H1 (cell line): ENCODE measurements at regions not wholly inside any gene's neighbourhood (a gene's known extent, or its start where the extent isn't known, plus 50 kb on each side); places are given as distances from the start of the nearest gene placed in this dataset.

ENCODE experiments used
- CTCF ChIA-PET: fragments of 300-600 bp; sonication (Branson Sonifier 250); formaldehyde crosslinking; loops from one replicate; lab custom pipeline; 2021; ENCODE audit not compliant: partially characterized antibody; lab: Charles Lee
- POLR2A ChIA-PET: fragments of 300-600 bp; sonication (Branson Sonifier 250); formaldehyde crosslinking; loops from one replicate; lab custom pipeline; 2021; ENCODE audit warnings: inconsistent platforms; ENCODE audit not compliant: partially characterized antibody; lab: Charles Lee
- DNase-seq, 2 experiments: peaks; one replicate each; pipeline versions ENCODE4 v3.0.0 to v3.0.0-alpha.2; 2010 to 2022; ENCODE audit warnings: low spot score in 2 of 2, low read depth in 1 of 2, mixed read lengths in 1 of 2
- FAIRE-seq: peaks from 2 replicates; lab custom pipeline; 2011; peaks lifted over from hg19 to GRCh38; lab: Jason Lieb, UNC
- H2AFZ ChIP-seq: 2 replicates; pipeline ENCODE4 v1.8.1; 2012; ENCODE audit warnings: low read length, inconsistent platforms
- H2AK5ac ChIP-seq: 2 replicates; pipeline ENCODE4 v1.6.1; 2013; ENCODE audit warnings: low read depth, low read length
- H2BK120ac ChIP-seq: replicated peaks from 2 replicates; pipeline ENCODE3; 2013; ENCODE audit warnings: low read depth, low read length, inconsistent platforms
- H2BK12ac ChIP-seq: 2 replicates; pipeline ENCODE4 v1.6.1; 2013; ENCODE audit warnings: low read depth, low read length
- H2BK15ac ChIP-seq: 2 replicates; pipeline ENCODE4 v1.6.1; 2013; ENCODE audit warnings: low read length
- H2BK20ac ChIP-seq: 2 replicates; pipeline ENCODE4 v1.6.1; 2013; ENCODE audit warnings: low read length
- H2BK5ac ChIP-seq: 2 replicates; pipeline ENCODE4 v1.6.1; 2013; ENCODE audit warnings: low read depth, low read length
- H3K14ac ChIP-seq: 2 replicates; pipeline ENCODE4 v1.6.1; 2013; ENCODE audit warnings: inconsistent platforms; ENCODE audit not compliant: insufficient read length
- H3K18ac ChIP-seq: 2 replicates; pipeline ENCODE4 v1.6.1; 2013; ENCODE audit warnings: low read length; ENCODE audit errors: extremely low read depth
- H3K23ac ChIP-seq: 2 replicates; pipeline ENCODE4 v1.6.1; 2013; ENCODE audit warnings: inconsistent platforms; ENCODE audit not compliant: insufficient read length
- H3K23me2 ChIP-seq: 2 replicates; pipeline ENCODE4 v1.6.1; 2013; ENCODE audit warnings: low read depth, low read length
- H3K27ac ChIP-seq: 2 replicates; pipeline ENCODE4 v1.6.1; 2011; ENCODE audit warnings: low read depth, low read length, inconsistent platforms
- H3K27me3 ChIP-seq, 4 experiments: replicated peaks in 1 of 4; 1 replicate in 1 of 4; 2 replicates in 3 of 4; pipeline versions ENCODE4 v1.6.1 to v1.8.1; 2011 to 2013; ENCODE audit warnings: low read length in 3 of 4, mild to moderate bottlenecking in 3 of 4, inconsistent platforms in 2 of 4, mixed read lengths in 2 of 4, moderate library complexity in 1 of 4; ENCODE audit not compliant: control insufficient read depth in 3 of 4, insufficient read depth in 3 of 4; ENCODE audit errors: extremely low read depth in 1 of 4
- H3K36me3 ChIP-seq, 4 experiments: 2 replicates each; pipeline versions ENCODE4 v1.6.1 to v1.8.1; 2011 to 2013; ENCODE audit warnings: mild to moderate bottlenecking in 4 of 4, low read length in 3 of 4, moderate library complexity in 2 of 4, control low read depth in 1 of 4, inconsistent platforms in 1 of 4; ENCODE audit not compliant: insufficient read depth in 4 of 4, control insufficient read depth in 2 of 4
- H3K4ac ChIP-seq: replicated peaks from 2 replicates; pipeline ENCODE3; 2013; ENCODE audit warnings: low read length, low read depth, mixed read lengths, inconsistent platforms; ENCODE audit not compliant: insufficient read length
- H3K4me1 ChIP-seq, 4 experiments: replicated peaks in 1 of 4; 1 replicate in 1 of 4; 2 replicates in 3 of 4; pipeline versions ENCODE4 v1.6.1 to v1.8.1; 2011 to 2013; ENCODE audit warnings: low read length in 3 of 4, inconsistent platforms in 2 of 4, mixed read lengths in 1 of 4; ENCODE audit not compliant: insufficient read depth in 4 of 4, control insufficient read depth in 3 of 4
- H3K4me2 ChIP-seq, 2 experiments: 2 replicates each; pipeline versions ENCODE4 v1.6.1 to v1.8.1; 2011 to 2013; ENCODE audit warnings: low read depth in 2 of 2, low read length in 2 of 2, control low read depth in 1 of 2, inconsistent platforms in 1 of 2, mild to moderate bottlenecking in 1 of 2; ENCODE audit not compliant: insufficient read depth in 1 of 2
- H3K4me3 ChIP-seq, 4 experiments: fragments of 200-600, 300-600 bp in 1 of 4; sonication (generic), shearing (Covaris generic), sonication (Bioruptor Twin) in 1 of 4; 2 replicates each; pipeline versions ENCODE4 v1.5.1 to v1.8.1; 2011 to 2016; ENCODE audit warnings: low read length in 4 of 4, low read depth in 3 of 4, control low read depth in 2 of 4, inconsistent platforms in 2 of 4, mild to moderate bottlenecking in 2 of 4, mixed read lengths in 1 of 4, moderate library complexity in 1 of 4; ENCODE audit not compliant: insufficient read depth in 2 of 4; ENCODE audit errors: extremely low read depth in 1 of 4
- H3K56ac ChIP-seq: replicated peaks from 2 replicates; pipeline ENCODE3; 2013; ENCODE audit warnings: low read depth, mild to moderate bottlenecking, mixed read lengths, low read length, inconsistent platforms; ENCODE audit not compliant: insufficient read length
- H3K79me1 ChIP-seq: 2 replicates; pipeline ENCODE4 v1.6.1; 2013; ENCODE audit warnings: low read depth, low read length, control low read depth
- H3K79me2 ChIP-seq, 2 experiments: 2 replicates each; pipeline versions ENCODE4 v1.6.1 to v1.8.1; 2012 to 2013; ENCODE audit warnings: low read length in 2 of 2, mild to moderate bottlenecking in 2 of 2, inconsistent platforms in 1 of 2; ENCODE audit not compliant: insufficient read depth in 2 of 2, control insufficient read depth in 1 of 2
- H3K9ac ChIP-seq, 4 experiments: replicated peaks in 1 of 4; 1 replicate in 1 of 4; 2 replicates in 3 of 4; pipeline versions ENCODE4 v1.6.1 to v1.8.1; 2011 to 2013; ENCODE audit warnings: low read depth in 3 of 4, low read length in 3 of 4, control low read depth in 2 of 4, mild to moderate bottlenecking in 2 of 4, moderate library complexity in 2 of 4, inconsistent platforms in 1 of 4; ENCODE audit errors: extremely low read depth in 1 of 4
- H3K9me3 ChIP-seq, 2 experiments: 2 replicates each; pipeline versions ENCODE4 v1.6.1 to v1.8.1; 2012 to 2013; ENCODE audit warnings: mild to moderate bottlenecking in 2 of 2, moderate library complexity in 2 of 2, control low read depth in 1 of 2, inconsistent platforms in 1 of 2, low read depth in 1 of 2, low read length in 1 of 2, mixed read lengths in 1 of 2; ENCODE audit not compliant: insufficient read depth in 2 of 2
- H4K20me1 ChIP-seq, 2 experiments: replicated peaks in 1 of 2; 2 replicates each; pipeline versions ENCODE3 to v1.8.1; 2011 to 2013; ENCODE audit warnings: inconsistent platforms in 2 of 2, low read length in 2 of 2, mild to moderate bottlenecking in 1 of 2; ENCODE audit not compliant: insufficient read depth in 2 of 2, control insufficient read depth in 1 of 2
- H4K5ac ChIP-seq: 2 replicates; pipeline ENCODE4 v1.6.1; 2013; ENCODE audit warnings: low read length, low read depth, mixed read lengths, inconsistent platforms; ENCODE audit not compliant: insufficient read length
- H4K8ac ChIP-seq: 2 replicates; pipeline ENCODE4 v1.8.0; 2013; ENCODE audit warnings: mild to moderate bottlenecking, moderate library complexity, low read length, inconsistent platforms; ENCODE audit not compliant: insufficient read depth; ENCODE audit errors: extremely low read depth
- H4K91ac ChIP-seq: replicated peaks from 2 replicates; pipeline ENCODE3; 2013; ENCODE audit warnings: low read length, mixed read lengths, inconsistent platforms; ENCODE audit not compliant: insufficient read length
- CBX8 ChIP-seq: fragments of 300-800, 300-1000 bp; sonication (generic); IDR thresholded peaks from 2 replicates; pipeline ENCODE4 v1.7.1; 2016; ENCODE audit warnings: low read depth, low read length, borderline replicate concordance
- EZH2 ChIP-seq: fragments of 200-600 bp; sonication (generic); IDR thresholded peaks from 2 replicates; pipeline ENCODE4 v1.7.1; 2012; ENCODE audit warnings: low read depth, mild to moderate bottlenecking, moderate library complexity, low read length, inconsistent platforms; ENCODE audit not compliant: severe bottlenecking
- FOSL1 ChIP-seq: IDR thresholded peaks from 2 replicates; pipeline ENCODE4 v1.6.1; 2011; ENCODE audit warnings: mild to moderate bottlenecking, low read depth, low read length, moderate library complexity; ENCODE audit not compliant: insufficient read depth
- KDM5A ChIP-seq: fragments of 200-600 bp; IDR thresholded peaks from 2 replicates; pipeline ENCODE4 v1.7.1; 2012; ENCODE audit warnings: mild to moderate bottlenecking, low read length, inconsistent platforms, mixed read lengths
- SAP30 ChIP-seq: fragments of 300-600 bp; sonication (generic); IDR thresholded peaks from 2 replicates; pipeline ENCODE4 v1.7.1; 2012; ENCODE audit warnings: low read length, moderate library complexity, mild to moderate bottlenecking, inconsistent platforms; ENCODE audit not compliant: insufficient read depth, insufficient replicate concordance
- SIRT6 ChIP-seq: IDR thresholded peaks from one replicate; pipeline ENCODE4 v1.7.1; 2012; ENCODE audit warnings: low read length, inconsistent platforms
- SRF ChIP-seq: IDR thresholded peaks from 2 replicates; pipeline ENCODE4 v1.6.1; 2011; ENCODE audit warnings: mild to moderate bottlenecking, low read depth, low read length, moderate library complexity
- TAF1 ChIP-seq: IDR thresholded peaks from 2 replicates; pipeline ENCODE4 v1.6.1; 2011; ENCODE audit warnings: mild to moderate bottlenecking, low read depth, low read length
- TCF12 ChIP-seq: IDR thresholded peaks from 2 replicates; pipeline ENCODE4 v1.6.1; 2011; ENCODE audit warnings: low read depth, mild to moderate bottlenecking, low read length
- WGBS, 2 experiments: shearing (Covaris generic) in 1 of 2; methylation state at CpG; one replicate each; pipeline versions ENCODE4 v1.1.6 to v1.1.7; 2013 to 2015; ENCODE audit warnings: low lambda C conversion rate in 2 of 2, mixed read lengths in 2 of 2, inconsistent platforms in 1 of 2, low coverage in 1 of 2, missing lambda C conversion rate in 1 of 2; ENCODE audit not compliant: insufficient replicate concordance in 2 of 2, insufficient coverage in 1 of 2, insufficient read length in 1 of 2; ENCODE audit errors: extremely low coverage in 1 of 2, missing lambda C conversion rate in 1 of 2; 5-methylcytosine and 5-hydroxymethylcytosine counted together
- TF ChIP-seq, protein P1 (sequence below): IDR thresholded peaks from 2 replicates; pipeline ENCODE4 v1.6.1; 2012; ENCODE audit warnings: inconsistent platforms
- TF ChIP-seq, protein P2 (sequence below): IDR thresholded peaks from 2 replicates; pipeline ENCODE4 v1.6.1; 2012; ENCODE audit warnings: inconsistent platforms

DNA sequence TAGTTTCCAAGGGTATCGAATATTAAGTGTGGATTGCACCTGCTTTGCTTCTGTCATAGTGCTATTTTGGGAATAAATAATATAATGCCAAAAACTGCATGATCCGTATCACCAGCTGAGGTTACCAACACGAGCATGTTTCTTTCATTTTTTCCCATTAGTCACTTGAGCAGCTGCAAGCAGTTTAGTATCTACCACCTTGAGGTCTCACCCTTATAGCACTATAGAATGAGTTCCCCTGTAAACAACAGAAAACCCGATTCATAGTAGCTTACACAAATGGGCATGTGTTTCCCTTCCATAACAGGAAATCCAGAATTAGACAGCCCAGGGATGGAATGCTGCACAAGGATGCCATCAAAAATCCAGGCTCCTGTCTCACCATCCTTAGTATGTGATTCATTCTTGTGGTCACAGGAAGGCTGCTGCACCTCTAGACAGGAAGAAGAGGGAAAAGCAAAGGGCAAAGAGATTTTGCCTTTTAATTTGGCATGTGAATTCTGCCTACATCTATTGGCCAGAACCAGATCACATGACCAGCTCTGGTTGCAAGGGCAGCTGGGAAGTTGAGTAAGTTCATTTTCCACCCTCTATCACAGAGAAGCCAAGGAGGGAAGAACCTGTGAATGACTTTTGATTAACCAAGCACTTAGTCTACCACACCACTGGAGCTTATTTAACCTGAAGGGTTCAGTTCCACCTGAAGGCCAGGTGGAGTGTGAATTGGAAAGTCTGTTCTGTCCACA is 91.3 kb upstream of the SLC25A36 start:
- Histone ChIP-seq H4K20me1 (no peaks in the 10 kb centered on the region), H3K4me3 (no peak overlapping the region), H3K79me2 (no peaks in the 10 kb centered on the region), H3K14ac (no peak overlapping the region), H3K9ac (no peak overlapping the region), H3K4me2 (no peak overlapping the region), H3K18ac (no peak overlapping the region), H2BK5ac (no peak overlapping the region), H4K8ac (no peak overlapping the region), H2AFZ (0 out of 2 replicates have a peak overlapping the region, but pooled peaks have one; percentile 14), H3K27ac (no peak overlapping the region), H3K27me3 (peaks cover 0 to 2% (median 0%) of the 10 kb centered on the region in 4 experiments; a peak in 1 of 7 replicates), H3K23me2 (no peaks in the 10 kb centered on the region), H2AK5ac (no peak overlapping the region), H2BK120ac (no peak overlapping the region), H2BK20ac (no peak overlapping the region), H3K4me1 (no peaks in the 10 kb centered on the region), H4K5ac (no peak overlapping the region), H2BK12ac (no peak overlapping the region), H4K91ac (no peak overlapping the region), H2BK15ac (no peak overlapping the region), H3K23ac (no peak overlapping the region), H3K4ac (no peak overlapping the region), H3K79me1 (no peaks in the 10 kb centered on the region), H3K36me3 (no peaks in the 10 kb centered on the region), H3K9me3 (no peaks in the 10 kb centered on the region), H3K56ac (no peak overlapping the region)
- WGBS, 2 experiments = 93% methylated on average over 4 of the region's 4 CpGs; no CpG with 5 or more reads in 1 of the 2 experiments
- no peak for FAIRE-seq
- DNase-seq = no peak
- TF ChIP-seq TCF12 = no peak
- TF ChIP-seq, protein P1, sequence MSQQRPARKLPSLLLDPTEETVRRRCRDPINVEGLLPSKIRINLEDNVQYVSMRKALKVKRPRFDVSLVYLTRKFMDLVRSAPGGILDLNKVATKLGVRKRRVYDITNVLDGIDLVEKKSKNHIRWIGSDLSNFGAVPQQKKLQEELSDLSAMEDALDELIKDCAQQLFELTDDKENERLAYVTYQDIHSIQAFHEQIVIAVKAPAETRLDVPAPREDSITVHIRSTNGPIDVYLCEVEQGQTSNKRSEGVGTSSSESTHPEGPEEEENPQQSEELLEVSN = no peak
- TF ChIP-seq, protein P2, sequence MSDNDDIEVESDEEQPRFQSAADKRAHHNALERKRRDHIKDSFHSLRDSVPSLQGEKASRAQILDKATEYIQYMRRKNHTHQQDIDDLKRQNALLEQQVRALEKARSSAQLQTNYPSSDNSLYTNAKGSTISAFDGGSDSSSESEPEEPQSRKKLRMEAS = no peak
- TF ChIP-seq EZH2 = no peak
- no peak for TF ChIP-seq SRF
- TF ChIP-seq SIRT6 = no peak
- TF ChIP-seq SAP30 = no peak
- TF ChIP-seq FOSL1 = no peak
- TF ChIP-seq TAF1 = no peak
- no peak for TF ChIP-seq KDM5A
- no peak for TF ChIP-seq CBX8
- CTCF ChIA-PET = interaction anchor here (1.1 kb wide), 1 partner anchor 14 kb away, joined by 4 read pairs; no protein-coding TSS in a partner anchor
- POLR2A ChIA-PET = no interaction called here
